Vagina (tissue), 2 donors: ENCODE measurements at regions not wholly inside any gene's neighbourhood (a gene's known extent, or its start where the extent isn't known, plus 50 kb on each side); places are given as distances from the start of the nearest gene placed in this dataset.

ENCODE experiments used
- DNase-seq, 2 donors: peaks; one replicate each; pipeline ENCODE4 v3.0.0-alpha.2; 2017; ENCODE audit errors: extremely low spot score in 2 of 2
- H3K27ac ChIP-seq: fragments of 200-600 bp; sonication (generic); one replicate; pipeline ENCODE4 v1.5.1; 2019
- H3K27me3 ChIP-seq: fragments of 200-600 bp; sonication (generic); one replicate; pipeline ENCODE4 v1.5.1; 2019
- H3K36me3 ChIP-seq, 2 donors: fragments of 200-600 bp; sonication (generic); one replicate each; pipeline ENCODE4 v1.5.1; 2017 to 2019
- H3K4me1 ChIP-seq: fragments of 200-600 bp; sonication (generic); one replicate; pipeline ENCODE4 v1.5.1; 2019
- H3K4me3 ChIP-seq, 2 donors: fragments of 200-600 bp; sonication (generic); 1 replicate in 1 of 2; 2 replicates in 1 of 2; pipeline ENCODE4 v1.5.1; 2016 to 2019
- H3K9me3 ChIP-seq: fragments of 200-600 bp; sonication (generic); one replicate; pipeline ENCODE4 v1.5.1; 2019
- POLR2A ChIP-seq, 2 donors: fragments of 450-650 bp; IDR thresholded peaks; one replicate each; pipeline ENCODE4 v1.6.1; 2017; ENCODE audit warnings: antibody characterized with exemption in 2 of 2, mild to moderate bottlenecking in 2 of 2, moderate library complexity in 2 of 2
- POLR2AphosphoS5 ChIP-seq, 2 donors: sonication (generic); formaldehyde crosslinking; IDR thresholded peaks; one replicate each; pipeline ENCODE4 v1.9.0; 2017; ENCODE audit warnings: antibody characterized with exemption in 2 of 2, mild to moderate bottlenecking in 2 of 2, low read depth in 1 of 2; ENCODE audit not compliant: insufficient read depth in 1 of 2
- intact Hi-C: fragments of 100-400 bp; cut with DNase I; formaldehyde crosslinking; loops from one replicate; pipeline ENCODE4 v1.15.1; 2023
- TF ChIP-seq, protein P1 (sequence below), 3 experiments: fragments of 450-650 bp in 2 of 3; fragments of 200-600 bp in 1 of 3; sonication (generic) in 1 of 3; IDR thresholded peaks; one replicate each; pipeline ENCODE4 v1.5.1; 2017 to 2019; ENCODE audit warnings: antibody characterized with exemption in 3 of 3, mild to moderate bottlenecking in 2 of 3, moderate library complexity in 2 of 3

DNA sequence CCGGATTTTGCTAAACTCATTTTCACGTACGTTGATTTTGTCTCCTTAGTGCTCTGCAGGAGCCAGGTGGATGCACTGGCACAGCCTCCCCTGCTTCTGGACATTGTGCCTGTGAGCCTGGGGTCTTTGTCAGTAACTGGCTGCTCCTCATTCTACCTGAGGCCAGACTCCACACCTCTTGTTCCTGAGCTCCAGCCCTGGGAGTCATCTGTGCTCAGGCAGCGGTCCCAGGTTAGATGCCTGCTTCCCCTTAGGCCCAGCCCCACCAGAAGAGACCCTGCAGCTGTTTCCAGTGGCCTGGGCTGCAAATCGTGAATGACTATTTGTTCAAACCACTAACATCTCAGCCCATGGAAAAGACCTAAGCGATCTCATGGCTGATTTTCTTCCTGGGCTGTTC lies 129.1 kb downstream of the ERMARD start:
- H3K4me1 ChIP-seq: no peaks in the 10 kb centered on the region
- DNase-seq: peak; percentile 47 to 52
- H3K27me3 ChIP-seq: no peaks in the 10 kb centered on the region
- H3K27ac ChIP-seq: no peak overlapping the region
- H3K4me3 ChIP-seq: no peak overlapping the region
- H3K36me3 ChIP-seq: no peaks in the 10 kb centered on the region
- TF ChIP-seq POLR2A (IDR thresholded peaks at IDR 0.05) (no peak), POLR2AphosphoS5 (IDR thresholded peaks at IDR 0.05; ENCODE audit: insufficient read depth in 1 of 2, low read depth in 1 of 2) (no peak)
- TF ChIP-seq, protein P1, sequence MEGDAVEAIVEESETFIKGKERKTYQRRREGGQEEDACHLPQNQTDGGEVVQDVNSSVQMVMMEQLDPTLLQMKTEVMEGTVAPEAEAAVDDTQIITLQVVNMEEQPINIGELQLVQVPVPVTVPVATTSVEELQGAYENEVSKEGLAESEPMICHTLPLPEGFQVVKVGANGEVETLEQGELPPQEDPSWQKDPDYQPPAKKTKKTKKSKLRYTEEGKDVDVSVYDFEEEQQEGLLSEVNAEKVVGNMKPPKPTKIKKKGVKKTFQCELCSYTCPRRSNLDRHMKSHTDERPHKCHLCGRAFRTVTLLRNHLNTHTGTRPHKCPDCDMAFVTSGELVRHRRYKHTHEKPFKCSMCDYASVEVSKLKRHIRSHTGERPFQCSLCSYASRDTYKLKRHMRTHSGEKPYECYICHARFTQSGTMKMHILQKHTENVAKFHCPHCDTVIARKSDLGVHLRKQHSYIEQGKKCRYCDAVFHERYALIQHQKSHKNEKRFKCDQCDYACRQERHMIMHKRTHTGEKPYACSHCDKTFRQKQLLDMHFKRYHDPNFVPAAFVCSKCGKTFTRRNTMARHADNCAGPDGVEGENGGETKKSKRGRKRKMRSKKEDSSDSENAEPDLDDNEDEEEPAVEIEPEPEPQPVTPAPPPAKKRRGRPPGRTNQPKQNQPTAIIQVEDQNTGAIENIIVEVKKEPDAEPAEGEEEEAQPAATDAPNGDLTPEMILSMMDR (IDR thresholded peaks at IDR 0.05): no peak
- no peaks in the 10 kb centered on the region for H3K9me3 ChIP-seq
- intact Hi-C loops: no loop called here

DNA sequence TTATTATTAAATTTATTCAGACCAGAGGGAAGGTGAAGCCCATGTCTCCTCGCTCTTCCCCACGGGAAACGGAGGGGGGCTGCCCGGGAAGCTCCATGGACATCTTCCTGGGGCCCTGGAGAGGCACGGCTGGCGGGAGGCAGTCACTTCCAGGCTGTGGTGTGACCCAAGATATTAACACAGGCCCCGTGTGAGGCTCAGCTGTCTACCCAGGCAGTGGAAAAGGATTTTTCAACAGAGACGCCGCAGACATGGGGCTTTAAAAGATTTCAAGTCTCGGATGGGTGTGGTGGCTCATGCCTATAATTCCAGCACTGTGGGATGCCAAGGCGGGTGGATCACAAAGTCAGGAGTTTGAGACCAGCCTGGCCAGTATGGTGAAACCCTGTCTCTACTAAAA lies 117.9 kb downstream of the ERMARD start:
- no peaks in the 10 kb centered on the region for H3K4me1 ChIP-seq
- no peaks in the 10 kb centered on the region for H3K9me3 ChIP-seq
- no peaks in the 10 kb centered on the region for H3K36me3 ChIP-seq
- no peak overlapping the region for H3K27ac ChIP-seq
- DNase-seq: peak; percentile 64 to 70
- intact Hi-C loops: no loop called here
- H3K27me3 ChIP-seq: no peaks in the 10 kb centered on the region
- TF ChIP-seq POLR2A (IDR thresholded peaks at IDR 0.05): no peak
- no peak for TF ChIP-seq POLR2AphosphoS5 (IDR thresholded peaks at IDR 0.05; ENCODE audit: insufficient read depth in 1 of 2, low read depth in 1 of 2)
- TF ChIP-seq, protein P1 (IDR thresholded peaks at IDR 0.05): no peak
- H3K4me3 ChIP-seq: no peak overlapping the region

GRCh38 chr6:169868458-169868857 lies 117.0 kb downstream of the ERMARD start:
- Histone ChIP-seq H3K27ac (no peak overlapping the region), H3K4me1 (no peaks in the 10 kb centered on the region), H3K9me3 (no peaks in the 10 kb centered on the region), H3K36me3 (no peaks in the 10 kb centered on the region), H3K27me3 (no peaks in the 10 kb centered on the region), H3K4me3 (no peak overlapping the region)
- TF ChIP-seq POLR2AphosphoS5 (IDR thresholded peaks at IDR 0.05; ENCODE audit: insufficient read depth in 1 of 2, low read depth in 1 of 2) (peak in 1 of 2 donors; percentile 47), POLR2A (IDR thresholded peaks at IDR 0.05) (no peak)
- intact Hi-C loops: no loop called here
- DNase-seq: peak; percentile 58 to 72

DNA sequence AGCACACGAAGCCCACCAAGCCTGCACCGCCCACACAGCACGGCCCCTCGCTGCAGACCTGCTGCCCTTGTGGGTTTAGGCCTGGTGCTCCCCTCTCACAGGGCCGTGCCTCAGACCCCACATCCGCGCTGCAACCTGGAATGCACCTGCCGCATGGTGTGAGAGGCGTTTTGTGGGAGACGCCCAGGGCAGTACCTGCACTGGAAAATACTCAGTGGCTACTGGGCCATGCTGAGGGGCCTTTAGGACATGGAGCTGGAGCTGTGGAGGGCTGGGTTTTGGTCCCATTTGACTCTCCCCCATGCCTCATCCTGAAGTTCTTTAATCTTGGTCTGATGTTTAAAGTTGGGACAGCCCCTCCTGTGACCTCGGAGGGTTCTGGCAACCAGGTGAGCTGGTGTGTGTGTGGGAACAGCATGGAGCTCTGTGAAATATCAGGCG lies 116.3 kb downstream of the ERMARD start:
- no peak for TF ChIP-seq POLR2A (IDR thresholded peaks at IDR 0.05)
- TF ChIP-seq, protein P1 (IDR thresholded peaks at IDR 0.05): no peak
- TF ChIP-seq POLR2AphosphoS5 (IDR thresholded peaks at IDR 0.05; ENCODE audit: insufficient read depth in 1 of 2, low read depth in 1 of 2): no peak

GRCh38 chr6:169866668-169867521 lies 115.5 kb downstream of the ERMARD start:
- intact Hi-C loops: no loop called here
- H3K9me3 ChIP-seq: no peaks in the 10 kb centered on the region
- H3K36me3 ChIP-seq: no peaks in the 10 kb centered on the region
- H3K27ac ChIP-seq: no peak overlapping the region
- TF ChIP-seq, protein P1 (IDR thresholded peaks at IDR 0.05): no peak
- TF ChIP-seq POLR2A (IDR thresholded peaks at IDR 0.05): no peak
- TF ChIP-seq POLR2AphosphoS5 (IDR thresholded peaks at IDR 0.05; ENCODE audit: insufficient read depth in 1 of 2, low read depth in 1 of 2): no peak
- no peak overlapping the region for H3K4me3 ChIP-seq
- DNase-seq: peak; percentile 74 to 77
- H3K4me1 ChIP-seq: peaks cover 11% of the 10 kb centered on the region
- H3K27me3 ChIP-seq: no peaks in the 10 kb centered on the region

More for the DNA sequence above, 116.3 kb downstream of the ERMARD start:
- intact Hi-C loops: no loop called here
- Histone ChIP-seq H3K4me1 (peaks cover 2% of the 10 kb centered on the region), H3K4me3 (no peak overlapping the region), H3K36me3 (no peaks in the 10 kb centered on the region), H3K9me3 (no peaks in the 10 kb centered on the region), H3K27me3 (no peaks in the 10 kb centered on the region), H3K27ac (no peak overlapping the region)
- peak; percentile 72 to 82 for DNase-seq
